DOHH2 (cell line): ENCODE measurements at regions not wholly inside any gene's neighbourhood (a gene's known extent, or its start where the extent isn't known, plus 50 kb on each side); places are given as distances from the start of the nearest gene placed in this dataset.

Experiments used
- CTCF ChIP-seq: fragments of 200-600 bp; sonication (generic); IDR thresholded peaks from one replicate; pipeline ENCODE4 v1.5.1; 2014; ENCODE audit warnings: antibody characterized with exemption, mild to moderate bottlenecking, low read depth, low read length; ENCODE audit not compliant: poor library complexity, severe bottlenecking
- EZH2phosphoT487 ChIP-seq: fragments of 200-600 bp; sonication (generic); IDR thresholded peaks from 2 replicates; pipeline ENCODE4 v1.6.1; 2017; ENCODE audit warnings: borderline replicate concordance, mild to moderate bottlenecking, antibody characterized with exemption, low read length, moderate library complexity, mixed read lengths

- no peak for TF ChIP-seq CTCF
- no peak for TF ChIP-seq EZH2phosphoT487
Measured at GRCh38 chr15:87167055-87167454, 1087.4 kb downstream of the AGBL1 start.
